Pancreas (tissue), 10 donors: ENCODE measurements at regions not wholly inside any gene's neighbourhood (a gene's known extent, or its start where the extent isn't known, plus 50 kb on each side); places are given as distances from the start of the nearest gene placed in this dataset.
A peak's percentile ranks its signal among the peaks of the same experiment; 100 is the strongest.

Experiments
- ATAC-seq, 4 donors: fragments of 200-7000 bp; cut with Tn5 transposase; one replicate each; pipeline versions ENCODE4 v1.8.0 to v1.9.1; 2020; ENCODE audit warnings: mild to moderate bottlenecking in 4 of 4, moderate library complexity in 4 of 4
- DNase-seq, 6 donors: peaks; one replicate each; pipeline ENCODE4 v3.0.0-alpha.2; 2020
- FAIRE-seq: peaks from 2 replicates; lab custom pipeline; 2012; peaks lifted over from hg19 to GRCh38; lab: Jason Lieb, UNC
- H3K27ac ChIP-seq, 4 donors: fragments of 200-600 bp; sonication (generic); 1 replicate in 3 of 4; 2 replicates in 1 of 4; pipeline versions ENCODE4 v1.5.0 to v1.8.0; 2020
- H3K27me3 ChIP-seq, 4 donors: fragments of 200-600 bp; one replicate each; pipeline ENCODE4 v1.8.0; 2021
- H3K36me3 ChIP-seq, 3 donors: fragments of 200-600 bp; sonication (generic) in 1 of 3; one replicate each; pipeline versions ENCODE4 v1.5.0 to v1.8.0; 2020 to 2021
- H3K4me1 ChIP-seq, 3 donors: fragments of 200-600 bp; one replicate each; pipeline ENCODE4 v1.8.0; 2021
- H3K4me3 ChIP-seq, 4 donors: fragments of 200-600 bp; sonication (generic) in 2 of 4; one replicate each; pipeline versions ENCODE4 v1.5.0 to v1.8.0; 2020 to 2021
- H3K9me3 ChIP-seq, 4 donors: fragments of 200-600 bp; one replicate each; pipeline ENCODE4 v1.8.0; 2021
- WGBS, 2 donors: extraction: QIAGEN DNeasy Blood & Tissue Kit; methylation state at CpG; one replicate each; pipeline ENCODE4 v1.1.7; 2013; 5-methylcytosine and 5-hydroxymethylcytosine counted together
- intact Hi-C, 3 donors: fragments of 100-400 bp; cut with DNase I; formaldehyde crosslinking; loops; one replicate each; pipeline versions ENCODE4 v1.11.1 to v1.14.2; 2022
- TF ChIP-seq, protein P1 (sequence below), 4 donors: fragments of 200-600 bp; sonication (generic) in 3 of 4; IDR thresholded peaks; one replicate each; pipeline versions ENCODE4 v1.5.0 to v1.8.0; 2021; ENCODE audit warnings: antibody characterized with exemption in 4 of 4
- donor health status: healthy with polysubstance abuse.
- donor health status: DM: no; HTN: no; CAD: no; lungs with moderate emphysema.
- donor health status: DM: no; HTN: no; CAD: no.
- donor health status: control.
- donor health status: control.
- donor health status: Bipolar disorder and iron deficiency.
- donor health status: DM: yes; HTN: yes; CAD: no.
- donor health status: DM: no; HTN: no; CAD: no.
- donor health status: DM: no; HTN: no; CAD: no.
- donor health status: DM: yes; HTN: yes; CAD: no.

DNA sequence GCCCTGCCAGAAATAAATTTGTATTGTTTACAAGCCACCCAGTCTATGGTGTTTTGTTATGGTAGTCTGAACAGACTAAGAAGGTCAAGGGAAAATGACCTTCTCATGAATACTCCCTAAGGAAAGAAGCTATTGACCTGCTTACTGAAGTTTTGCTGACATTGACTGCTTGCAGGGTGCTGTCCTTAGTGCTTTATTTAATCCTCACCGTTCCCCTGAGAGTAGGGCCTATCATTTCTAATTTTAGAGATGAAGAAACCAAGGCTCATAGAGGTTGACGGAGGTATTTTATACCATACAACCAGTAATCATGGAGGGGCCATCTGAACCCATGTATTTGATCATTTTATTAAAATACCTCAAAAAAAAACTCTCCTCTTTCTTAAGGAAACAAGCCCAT lies 66.7 kb upstream of the INCENP start:
- TF ChIP-seq, protein P1, sequence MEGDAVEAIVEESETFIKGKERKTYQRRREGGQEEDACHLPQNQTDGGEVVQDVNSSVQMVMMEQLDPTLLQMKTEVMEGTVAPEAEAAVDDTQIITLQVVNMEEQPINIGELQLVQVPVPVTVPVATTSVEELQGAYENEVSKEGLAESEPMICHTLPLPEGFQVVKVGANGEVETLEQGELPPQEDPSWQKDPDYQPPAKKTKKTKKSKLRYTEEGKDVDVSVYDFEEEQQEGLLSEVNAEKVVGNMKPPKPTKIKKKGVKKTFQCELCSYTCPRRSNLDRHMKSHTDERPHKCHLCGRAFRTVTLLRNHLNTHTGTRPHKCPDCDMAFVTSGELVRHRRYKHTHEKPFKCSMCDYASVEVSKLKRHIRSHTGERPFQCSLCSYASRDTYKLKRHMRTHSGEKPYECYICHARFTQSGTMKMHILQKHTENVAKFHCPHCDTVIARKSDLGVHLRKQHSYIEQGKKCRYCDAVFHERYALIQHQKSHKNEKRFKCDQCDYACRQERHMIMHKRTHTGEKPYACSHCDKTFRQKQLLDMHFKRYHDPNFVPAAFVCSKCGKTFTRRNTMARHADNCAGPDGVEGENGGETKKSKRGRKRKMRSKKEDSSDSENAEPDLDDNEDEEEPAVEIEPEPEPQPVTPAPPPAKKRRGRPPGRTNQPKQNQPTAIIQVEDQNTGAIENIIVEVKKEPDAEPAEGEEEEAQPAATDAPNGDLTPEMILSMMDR (IDR thresholded peaks at IDR 0.05) = no peak
- FAIRE-seq (no peak), DNase-seq (no peak), ATAC-seq (no peak)
- Histone ChIP-seq H3K4me1 (no peaks in the 10 kb centered on the region), H3K27me3 (no peaks in the 10 kb centered on the region), H3K9me3 (no peaks in the 10 kb centered on the region), H3K36me3 (no peaks in the 10 kb centered on the region), H3K27ac (no peak overlapping the region), H3K4me3 (no peak overlapping the region)
- 77 to 82% methylated on average over 2 of the region's 2 CpGs for WGBS, 2 donors
- intact Hi-C loops = loop anchor here in 1 of 3 donors (5.0 to 10.0 kb wide), 2 partner anchors 102 to 160 kb away; partner anchors contain the start of gene BEST1

DNA sequence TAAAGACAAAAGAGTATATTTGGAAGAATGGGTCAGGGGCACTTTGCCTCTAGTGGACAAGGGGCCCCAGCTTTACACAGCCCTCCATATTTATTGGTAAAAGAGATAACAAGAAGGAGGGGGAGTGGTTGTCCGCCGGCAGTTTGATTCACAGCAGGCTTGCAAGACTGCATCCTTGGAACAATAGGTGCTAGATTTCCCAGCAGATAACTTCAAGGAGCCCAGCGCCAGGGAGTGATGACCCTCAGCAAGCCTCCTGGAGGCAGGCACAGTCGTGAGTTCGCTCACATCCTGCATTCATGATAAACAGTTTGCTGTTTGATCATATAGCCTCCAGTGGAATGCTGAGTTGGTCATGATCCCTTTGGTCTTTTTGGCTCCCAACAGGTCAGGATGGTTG lies 67.8 kb upstream of the INCENP start:
- no peaks in the 10 kb centered on the region for H3K36me3 ChIP-seq
- DNase-seq (no peak), FAIRE-seq (no peak), ATAC-seq (no peak)
- TF ChIP-seq, protein P1 (IDR thresholded peaks at IDR 0.05) = no peak
- H3K4me1 ChIP-seq = no peaks in the 10 kb centered on the region
- intact Hi-C loops = loop anchor here in 1 of 3 donors (5.0 to 10.0 kb wide), 2 partner anchors 101 to 159 kb away; partner anchors contain the start of gene BEST1
- no peaks in the 10 kb centered on the region for H3K9me3 ChIP-seq
- no peak overlapping the region for H3K4me3 ChIP-seq
- no peaks in the 10 kb centered on the region for H3K27me3 ChIP-seq
- 42 to 65% methylated on average over 5 of the region's 5 CpGs for WGBS, 2 donors
- no peak overlapping the region for H3K27ac ChIP-seq

DNA sequence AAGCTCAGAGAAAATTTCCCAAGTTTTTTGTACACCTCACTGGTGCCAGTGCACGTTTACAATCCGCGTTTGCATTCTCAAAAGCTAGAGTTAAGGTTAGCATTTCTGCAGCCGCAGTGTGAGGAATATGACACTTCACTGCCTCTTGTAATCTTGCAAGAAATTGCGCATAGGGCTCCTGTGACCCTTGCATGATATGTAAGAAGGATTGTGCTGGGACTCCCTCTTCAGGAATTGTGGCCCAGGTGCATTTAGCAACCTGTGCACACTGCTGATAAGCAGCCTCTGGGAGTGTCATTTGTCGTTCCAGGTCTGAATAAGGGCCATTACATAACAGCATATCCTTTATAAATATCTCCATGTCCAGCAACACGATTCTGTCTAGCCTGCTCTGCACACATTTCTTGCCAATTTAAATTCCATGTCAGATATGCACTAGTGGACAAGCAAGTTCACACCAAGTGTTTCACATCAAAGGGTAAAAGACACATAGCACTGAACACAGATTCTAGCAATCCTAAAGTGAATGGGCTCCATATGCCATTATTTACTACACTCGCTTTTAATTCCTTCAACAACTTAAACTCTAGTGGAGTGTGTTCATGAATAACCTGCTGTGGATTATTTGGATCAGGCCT lies 69.2 kb upstream of the INCENP start:
- intact Hi-C loops = loop anchor here in 1 of 3 donors (5.0 to 10.0 kb wide), 2 partner anchors 100 to 157 kb away; partner anchors contain the start of gene BEST1
- no peaks in the 10 kb centered on the region for H3K9me3 ChIP-seq
- H3K4me1 ChIP-seq = no peaks in the 10 kb centered on the region
- ATAC-seq (peak in 2 of 4 donors; percentile 52 to 66), DNase-seq (peak in 2 of 6 donors; percentile 49 to 56), FAIRE-seq (no peak)
- no peak overlapping the region for H3K4me3 ChIP-seq
- H3K36me3 ChIP-seq = no peaks in the 10 kb centered on the region
- H3K27ac ChIP-seq = no peak overlapping the region
- WGBS, 2 donors = 29 to 34% methylated on average over 8 of the region's 8 CpGs
- TF ChIP-seq, protein P1 (IDR thresholded peaks at IDR 0.05) = peak in 1 of 4 donors; percentile 22
- H3K27me3 ChIP-seq = no peaks in the 10 kb centered on the region

DNA sequence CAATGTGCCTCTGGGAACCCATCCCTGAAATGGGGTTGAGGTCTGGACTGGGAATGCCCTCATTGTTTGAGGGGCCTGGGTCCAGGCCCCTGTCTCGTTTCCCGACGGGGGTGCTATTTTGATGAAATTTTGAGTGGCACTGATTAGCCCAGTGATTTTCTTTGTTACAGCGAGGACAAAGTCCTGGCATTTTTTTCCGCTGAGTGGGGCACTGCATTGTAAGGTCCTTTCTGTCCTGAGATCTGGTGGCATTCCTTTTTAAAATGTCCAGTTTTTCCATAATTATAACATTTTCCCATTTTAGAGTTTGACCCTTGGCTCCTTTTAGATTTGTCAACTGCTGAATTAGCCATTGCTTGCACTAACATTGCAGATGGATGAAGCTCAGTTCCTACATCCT lies 69.7 kb upstream of the INCENP start:
- Histone ChIP-seq H3K9me3 (no peaks in the 10 kb centered on the region), H3K36me3 (no peaks in the 10 kb centered on the region), H3K27ac (no peak overlapping the region), H3K4me3 (no peak overlapping the region), H3K4me1 (no peaks in the 10 kb centered on the region), H3K27me3 (no peaks in the 10 kb centered on the region)
- DNase-seq = no peak
- intact Hi-C loops = loop anchor here in 1 of 3 donors (10.0 kb wide), 1 partner anchor 99 kb away; the partner anchor contains the start of gene BEST1
- WGBS, 2 donors = 65 to 79% methylated on average over 5 of the region's 5 CpGs
- ATAC-seq = no peak
- TF ChIP-seq, protein P1 (IDR thresholded peaks at IDR 0.05) = no peak
- no peak for FAIRE-seq

DNA sequence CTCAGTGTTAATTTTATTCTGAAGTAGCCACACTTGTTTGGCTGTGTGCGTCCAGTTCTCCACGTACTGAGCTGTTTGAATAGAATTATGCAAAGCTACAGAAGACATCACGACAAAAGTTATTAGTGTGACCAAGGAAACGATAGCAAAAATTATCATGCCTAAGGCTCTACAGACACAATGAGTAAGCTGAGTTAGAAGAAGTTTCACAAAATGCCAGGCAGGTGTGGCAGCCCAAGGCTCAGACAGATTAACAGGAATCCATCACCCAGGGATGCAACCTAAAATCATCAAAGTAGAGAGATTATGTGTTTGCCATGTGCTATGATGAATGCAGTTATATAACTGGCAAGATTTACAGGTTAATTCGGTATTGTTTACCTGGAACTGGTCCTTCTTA lies 73.1 kb upstream of the INCENP start:
- no peak overlapping the region for H3K27ac ChIP-seq
- no peaks in the 10 kb centered on the region for H3K36me3 ChIP-seq
- intact Hi-C loops = loop anchor here in 1 of 3 donors (10.0 kb wide), 1 partner anchor 96 kb away; the partner anchor contains the start of gene BEST1
- DNase-seq (no peak), FAIRE-seq (no peak), ATAC-seq (no peak)
- TF ChIP-seq, protein P1 (IDR thresholded peaks at IDR 0.05) = no peak
- H3K27me3 ChIP-seq = no peaks in the 10 kb centered on the region
- H3K9me3 ChIP-seq = no peaks in the 10 kb centered on the region
- no peak overlapping the region for H3K4me3 ChIP-seq
- no peaks in the 10 kb centered on the region for H3K4me1 ChIP-seq
- 76 to 77% methylated on average over 5 of the region's 5 CpGs for WGBS, 2 donors
